ENCODE measurements at regions not wholly inside any gene's neighbourhood (a gene's known extent, or its start where the extent isn't known, plus 50 kb on each side); places are given as distances from the start of the nearest gene placed in this dataset.

- no peaks in the 10 kb centered on the region for H3K79me2 ChIP-seq (ENCODE audit: control insufficient read depth, insufficient read depth, low read length)
- H4K20me1 ChIP-seq (replicated peaks; ENCODE audit: control insufficient read depth, insufficient read depth, low read length) = no peaks in the 10 kb centered on the region
- FAIRE-seq (no peak), DNase-seq (ENCODE audit: extremely low read depth in 1 of 4, low spot score in 3 of 4) (no peak), ATAC-seq (no peak)
- H3K4me3 ChIP-seq = no peak overlapping the region
- no peak overlapping the region for H3K9ac ChIP-seq (ENCODE audit: insufficient read depth in 1 of 2, low read depth in 2 of 2, low read length in 2 of 2)
- TF ChIP-seq PHF20 (IDR thresholded peaks at IDR 0.05; ENCODE audit: partially characterized antibody) = no peak
- TF ChIP-seq NFRKB (IDR thresholded peaks at IDR 0.05; ENCODE audit: low read depth) = no peak
- no peak for TF ChIP-seq ZBTB9 (CRISPR knock-in tag; IDR thresholded peaks at IDR 0.05)
- no peak for TF ChIP-seq CEBPZ (IDR thresholded peaks at IDR 0.05; ENCODE audit: borderline replicate concordance, low read depth, low read length)
- TF ChIP-seq SMAD3 (CRISPR knock-in tag; conservative IDR thresholded peaks at IDR 0.05) = no peak
- TF ChIP-seq NR4A1 (CRISPR knock-in tag; IDR thresholded peaks at IDR 0.05) = no peak
- TF ChIP-seq NR4A1 (tag; IDR thresholded peaks at IDR 0.05) = no peak
- TF ChIP-seq RNF219 (CRISPR knock-in tag; IDR thresholded peaks at IDR 0.05) = no peak
- TF ChIP-seq ZNF316 (IDR thresholded peaks at IDR 0.05) = no peak
- TF ChIP-seq TOE1 (IDR thresholded peaks at IDR 0.05; ENCODE audit: borderline replicate concordance) = no peak
- no peak for TF ChIP-seq TOE1 (CRISPR knock-in tag; IDR thresholded peaks at IDR 0.05; ENCODE audit: borderline replicate concordance, low read depth)
- TF ChIP-seq ZBTB34 (CRISPR knock-in tag; IDR thresholded peaks at IDR 0.05) = no peak
- TF ChIP-seq CBX2 (IDR thresholded peaks at IDR 0.05; ENCODE audit: insufficient read depth, low read length, poor library complexity, severe bottlenecking) = no peak
- no peak for TF ChIP-seq KDM2B (CRISPR knock-in tag; IDR thresholded peaks at IDR 0.05)
- TF ChIP-seq NFXL1 (CRISPR knock-in tag; IDR thresholded peaks at IDR 0.05) = no peak
- no peak for TF ChIP-seq RB1 (IDR thresholded peaks at IDR 0.05; ENCODE audit: low read depth)
- TF ChIP-seq ZNF717 (CRISPR knock-in tag; IDR thresholded peaks at IDR 0.05) = no peak
- TF ChIP-seq TAL1 (IDR thresholded peaks at IDR 0.05) = no peak
- in situ Hi-C loops (cut with MboI) = no loop called here
- no peak overlapping the region for H2AFZ ChIP-seq (ENCODE audit: low read depth, low read length)
- no peaks in the 10 kb centered on the region for H3K4me1 ChIP-seq (replicated peaks in 1 of 2; ENCODE audit: control insufficient read depth in 2 of 2, insufficient read depth in 2 of 2, low read length in 2 of 2)
- H3K9me3 ChIP-seq (replicated peaks; ENCODE audit: control insufficient read depth, insufficient read depth, low read depth, low read length) = no peaks in the 10 kb centered on the region
- intact Hi-C loops (cut with micrococcal nuclease) = no loop called here
- H3K4me2 ChIP-seq (ENCODE audit: insufficient read depth, low read length) = no peak overlapping the region
- no TSS peak for BruUV-seq (replicated peaks)
- POLR2A ChIA-PET = no interaction called here
- no peaks in the 10 kb centered on the region for H3K27me3 ChIP-seq (ENCODE audit: control insufficient read depth in 2 of 2, insufficient read depth in 2 of 2, low read length in 2 of 2)
- no peaks in the 10 kb centered on the region for H3K36me3 ChIP-seq (ENCODE audit: control insufficient read depth, insufficient read depth, low read length)
- no peak overlapping the region for H3K27ac ChIP-seq (ENCODE audit: extremely low read depth, low read depth, low read length)
- H3K9me1 ChIP-seq (ENCODE audit: control insufficient read depth, insufficient read depth, low read length) = no peaks in the 10 kb centered on the region
- CTCF ChIA-PET (ENCODE audit: low intra/inter-chr PET ratio) = no interaction called here
Observed at GRCh38 chr13:68293631-68294030, 1063.5 kb upstream of the PCDH9 start.

Data from K562 (cell line).